GM12891 (cell line): ENCODE measurements at regions not wholly inside any gene's neighbourhood (a gene's known extent, or its start where the extent isn't known, plus 50 kb on each side); places are given as distances from the start of the nearest gene placed in this dataset.

Experiments
- PAX5 ChIP-seq: IDR thresholded peaks from 2 replicates; pipeline ENCODE4 v1.6.1; 2011; ENCODE audit warnings: low read length, moderate library complexity, mild to moderate bottlenecking; ENCODE audit not compliant: insufficient read depth, severe bottlenecking
- POLR2A ChIP-seq: IDR thresholded peaks from 2 replicates; pipeline ENCODE4 v1.6.1; 2011; ENCODE audit warnings: low read depth, low read length, control low read depth
- POLR2AphosphoS5 ChIP-seq: IDR thresholded peaks from 2 replicates; pipeline ENCODE4 v1.6.1; 2011; ENCODE audit warnings: low read depth, low read length, control low read depth
- POU2F2 ChIP-seq: IDR thresholded peaks from 2 replicates; pipeline ENCODE4 v1.6.1; 2011; ENCODE audit warnings: low read depth, mild to moderate bottlenecking, control low read depth, low read length, moderate library complexity
- SPI1 ChIP-seq: IDR thresholded peaks from 2 replicates; pipeline ENCODE4 v1.6.1; 2011; ENCODE audit warnings: low read depth, low read length, control low read depth
- TAF1 ChIP-seq: IDR thresholded peaks from 2 replicates; pipeline ENCODE4 v1.6.1; 2011; ENCODE audit warnings: low read depth, low read length, control low read depth

- no peak for TF ChIP-seq POLR2A
- no peak for TF ChIP-seq POU2F2
- TF ChIP-seq TAF1: no peak
- TF ChIP-seq POLR2AphosphoS5: no peak
- TF ChIP-seq SPI1: no peak
- TF ChIP-seq PAX5: no peak
Measured at GRCh38 chr2:228902176-228902575, 368.9 kb downstream of the PID1 start.
